ENCODE measurements at regions not wholly inside any gene's neighbourhood (a gene's known extent, or its start where the extent isn't known, plus 50 kb on each side); places are given as distances from the start of the nearest gene placed in this dataset.

- DNase-seq (ENCODE audit: low spot score): no peak
Observed at GRCh38 chr2:6474161-6475140, 391.3 kb downstream of the CMPK2 start.

GRCh38 chr2:6475155-6475940 is 390.4 kb downstream of the CMPK2 start:
- no peak for DNase-seq (ENCODE audit: low spot score)

GRCh38 chr2:6480514-6480913 is 385.2 kb downstream of the CMPK2 start:
- DNase-seq (ENCODE audit: low spot score): no peak

GRCh38 chr2:6482256-6482655 is 383.5 kb downstream of the CMPK2 start:
- DNase-seq (ENCODE audit: low spot score): no peak

- DNase-seq (ENCODE audit: low spot score): no peak
Observed at GRCh38 chr2:6487765-6488164, 377.9 kb downstream of the CMPK2 start.

GRCh38 chr2:6492573-6492972 is 373.1 kb downstream of the CMPK2 start:
- no peak for DNase-seq (ENCODE audit: low spot score)

- no peak for DNase-seq (ENCODE audit: low spot score)
Observed at GRCh38 chr2:6493266-6493665, 372.4 kb downstream of the CMPK2 start.

- DNase-seq (ENCODE audit: low spot score): no peak
Observed at GRCh38 chr2:6493669-6494068, 372.0 kb downstream of the CMPK2 start.

GRCh38 chr2:6495466-6495865 is 370.2 kb downstream of the CMPK2 start:
- DNase-seq (ENCODE audit: low spot score): no peak

GRCh38 chr2:6496376-6496775 is 369.3 kb downstream of the CMPK2 start:
- no peak for DNase-seq (ENCODE audit: low spot score)

GRCh38 chr2:6497048-6497447 is 368.7 kb downstream of the CMPK2 start:
- DNase-seq (ENCODE audit: low spot score): no peak

GRCh38 chr2:6498841-6499240 is 366.9 kb downstream of the CMPK2 start:
- DNase-seq (ENCODE audit: low spot score): no peak

- DNase-seq (ENCODE audit: low spot score): no peak
Observed at GRCh38 chr2:6499691-6500090, 366.0 kb downstream of the CMPK2 start.

- DNase-seq (ENCODE audit: low spot score): no peak
Observed at GRCh38 chr2:6506361-6506794, 359.3 kb downstream of the CMPK2 start.

GRCh38 chr2:6506859-6507258 is 358.8 kb downstream of the CMPK2 start:
- DNase-seq (ENCODE audit: low spot score): no peak

GRCh38 chr2:6510532-6510931 is 355.2 kb downstream of the CMPK2 start:
- DNase-seq (ENCODE audit: low spot score): no peak

- DNase-seq (ENCODE audit: low spot score): no peak
Observed at GRCh38 chr2:6512589-6512988, 353.1 kb downstream of the CMPK2 start.

GRCh38 chr2:6516674-6517073 is 349.0 kb downstream of the CMPK2 start:
- DNase-seq (ENCODE audit: low spot score): no peak

GRCh38 chr2:6518361-6518760 is 347.3 kb downstream of the CMPK2 start:
- no peak for DNase-seq (ENCODE audit: low spot score)

GRCh38 chr2:6523476-6523875 is 342.2 kb downstream of the CMPK2 start:
- no peak for DNase-seq (ENCODE audit: low spot score)

- no peak for DNase-seq (ENCODE audit: low spot score)
Observed at GRCh38 chr2:6524691-6525474, 340.8 kb downstream of the CMPK2 start.

- no peak for DNase-seq (ENCODE audit: low spot score)
Observed at GRCh38 chr2:6525475-6525964, 340.2 kb downstream of the CMPK2 start.

Data from hematopoietic multipotent progenitor cell treated with erythropoietin and hydrocortisone succinate and interleukin-3 and kit ligand, for 15 days (in vitro differentiated cells).